ENCODE measurements at regions not wholly inside any gene's neighbourhood (a gene's known extent, or its start where the extent isn't known, plus 50 kb on each side); places are given as distances from the start of the nearest gene placed in this dataset.

GRCh38 chr5:104942735-104943134, 1380.1 kb upstream of the NUDT12 start:
- POLR2A ChIA-PET: interaction anchor here (1.0 kb wide), 1 partner anchor 42 kb away, joined by 3 read pairs; no protein-coding TSS in a partner anchor
- Histone ChIP-seq H3K9me3 (ENCODE audit: low read length) (no peaks in the 10 kb centered on the region), H3K4me3 (ENCODE audit: low read depth, low read length, poor library complexity, severe bottlenecking) (no peak overlapping the region), H2AFZ (ENCODE audit: low read length) (no peak overlapping the region), H3K4me2 (ENCODE audit: low read length) (no peak overlapping the region), H3K79me2 (ENCODE audit: insufficient read depth, low read depth, low read length) (no peaks in the 10 kb centered on the region), H3K27ac (ENCODE audit: low read depth, low read length, poor library complexity, severe bottlenecking) (no peak overlapping the region), H3K4me1 (ENCODE audit: insufficient read depth, low read length, poor library complexity, severe bottlenecking) (no peaks in the 10 kb centered on the region), H3K9me2 (ENCODE audit: insufficient read depth, low read length) (no peaks in the 10 kb centered on the region), H4K20me1 (ENCODE audit: insufficient read depth, low read length) (no peaks in the 10 kb centered on the region), H3K36me3 (ENCODE audit: insufficient read depth, low read length) (no peaks in the 10 kb centered on the region)
- TF ChIP-seq CTCF (conservative IDR thresholded peaks at IDR 0.05; ENCODE audit: low read length): no peak
- no peak for TF ChIP-seq EZH2phosphoT487 (IDR thresholded peaks at IDR 0.05; ENCODE audit: borderline replicate concordance, low read depth, low read length)
- CTCF ChIA-PET (ENCODE audit: unreplicated experiment): no interaction called here
- no TSS peak for BruUV-seq (replicated peaks)
- intact Hi-C loops (cut with micrococcal nuclease; ENCODE audit: unreplicated experiment): no loop called here
- no peak for DNase-seq (ENCODE audit: low spot score)

DNA sequence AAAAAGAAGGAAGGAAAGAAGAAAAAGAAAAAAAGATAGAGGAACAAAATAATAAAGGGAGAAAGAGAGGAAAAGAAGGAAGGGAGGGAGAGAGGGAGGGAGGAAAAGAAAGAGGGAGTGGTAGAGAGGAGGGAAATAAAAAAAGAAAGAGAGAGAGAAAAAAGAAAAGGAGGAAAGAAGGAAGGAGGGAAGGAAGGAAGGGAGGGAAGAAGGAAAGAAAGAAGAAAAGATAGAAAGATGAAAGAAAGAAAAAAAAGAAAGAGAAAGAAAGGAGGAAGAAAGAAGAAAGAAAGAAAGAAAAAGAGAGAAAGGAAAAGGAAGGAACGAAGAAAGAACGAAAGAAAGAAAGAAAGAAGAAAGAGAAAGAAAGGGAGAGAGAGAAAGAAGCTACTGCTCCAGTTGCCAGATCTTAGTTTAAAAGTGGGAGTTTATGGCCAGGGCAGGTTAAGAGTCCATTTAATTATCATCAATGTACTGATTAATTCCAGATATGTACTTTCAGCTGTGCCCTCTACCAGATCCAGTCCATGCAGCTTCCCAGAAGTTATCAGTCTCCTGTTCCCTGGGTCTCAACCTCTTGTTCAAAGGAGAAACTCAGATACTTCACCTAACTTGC, 1378.5 kb upstream of the NUDT12 start:
- POLR2A ChIA-PET: no interaction called here
- TF ChIP-seq CTCF (conservative IDR thresholded peaks at IDR 0.05; ENCODE audit: low read length) (no peak), EZH2phosphoT487 (IDR thresholded peaks at IDR 0.05; ENCODE audit: borderline replicate concordance, low read depth, low read length) (no peak)
- DNase-seq (ENCODE audit: low spot score): no peak
- no peak overlapping the region for H3K4me2 ChIP-seq (ENCODE audit: low read length)
- H2AFZ ChIP-seq (ENCODE audit: low read length): no peak overlapping the region
- H3K36me3 ChIP-seq (ENCODE audit: insufficient read depth, low read length): no peaks in the 10 kb centered on the region
- BruUV-seq (replicated peaks): no TSS peak
- no peaks in the 10 kb centered on the region for H3K9me2 ChIP-seq (ENCODE audit: insufficient read depth, low read length)
- no peaks in the 10 kb centered on the region for H3K4me1 ChIP-seq (ENCODE audit: insufficient read depth, low read length, poor library complexity, severe bottlenecking)
- no peaks in the 10 kb centered on the region for H3K9me3 ChIP-seq (ENCODE audit: low read length)
- H4K20me1 ChIP-seq (ENCODE audit: insufficient read depth, low read length): no peaks in the 10 kb centered on the region
- intact Hi-C loops (cut with micrococcal nuclease; ENCODE audit: unreplicated experiment): no loop called here
- H3K4me3 ChIP-seq (ENCODE audit: low read depth, low read length, poor library complexity, severe bottlenecking): no peak overlapping the region
- CTCF ChIA-PET (ENCODE audit: unreplicated experiment): no interaction called here
- no peaks in the 10 kb centered on the region for H3K79me2 ChIP-seq (ENCODE audit: insufficient read depth, low read depth, low read length)
- H3K27ac ChIP-seq (ENCODE audit: low read depth, low read length, poor library complexity, severe bottlenecking): no peak overlapping the region

DNA sequence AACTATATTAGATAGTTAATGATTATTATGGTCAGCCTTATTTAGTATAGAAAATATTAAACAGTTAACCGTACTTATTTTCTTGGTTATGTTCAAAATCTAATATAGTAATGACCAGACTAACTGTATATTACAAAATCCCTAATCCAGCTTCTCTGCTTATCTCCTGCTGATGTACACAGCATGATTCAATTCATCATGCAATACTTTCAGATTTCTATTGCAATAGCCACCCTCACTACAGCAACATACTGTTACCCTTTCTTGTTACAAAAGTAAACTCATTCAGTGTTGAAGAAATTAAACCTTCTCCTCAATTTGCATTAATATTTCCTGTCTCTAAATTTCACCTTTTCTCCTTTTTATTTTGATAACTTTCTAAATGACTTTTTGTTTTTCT, 1375.0 kb upstream of the NUDT12 start:
- intact Hi-C loops (cut with micrococcal nuclease; ENCODE audit: unreplicated experiment): no loop called here
- Histone ChIP-seq H3K4me2 (ENCODE audit: low read length) (no peak overlapping the region), H3K9me2 (ENCODE audit: insufficient read depth, low read length) (no peaks in the 10 kb centered on the region), H3K4me3 (ENCODE audit: low read depth, low read length, poor library complexity, severe bottlenecking) (no peak overlapping the region), H3K4me1 (ENCODE audit: insufficient read depth, low read length, poor library complexity, severe bottlenecking) (no peaks in the 10 kb centered on the region), H3K79me2 (ENCODE audit: insufficient read depth, low read depth, low read length) (no peaks in the 10 kb centered on the region), H3K36me3 (ENCODE audit: insufficient read depth, low read length) (no peaks in the 10 kb centered on the region), H3K27ac (ENCODE audit: low read depth, low read length, poor library complexity, severe bottlenecking) (no peak overlapping the region), H2AFZ (ENCODE audit: low read length) (no peak overlapping the region), H3K9me3 (ENCODE audit: low read length) (no peaks in the 10 kb centered on the region), H4K20me1 (ENCODE audit: insufficient read depth, low read length) (no peaks in the 10 kb centered on the region)
- TF ChIP-seq EZH2phosphoT487 (IDR thresholded peaks at IDR 0.05; ENCODE audit: borderline replicate concordance, low read depth, low read length) (no peak), CTCF (conservative IDR thresholded peaks at IDR 0.05; ENCODE audit: low read length) (no peak)
- no TSS peak for BruUV-seq (replicated peaks)
- CTCF ChIA-PET (ENCODE audit: unreplicated experiment): no interaction called here
- DNase-seq (ENCODE audit: low spot score): no peak
- POLR2A ChIA-PET: no interaction called here
